ENCODE measurements at regions not wholly inside any gene's neighbourhood (a gene's known extent, or its start where the extent isn't known, plus 50 kb on each side); places are given as distances from the start of the nearest gene placed in this dataset.

DNA sequence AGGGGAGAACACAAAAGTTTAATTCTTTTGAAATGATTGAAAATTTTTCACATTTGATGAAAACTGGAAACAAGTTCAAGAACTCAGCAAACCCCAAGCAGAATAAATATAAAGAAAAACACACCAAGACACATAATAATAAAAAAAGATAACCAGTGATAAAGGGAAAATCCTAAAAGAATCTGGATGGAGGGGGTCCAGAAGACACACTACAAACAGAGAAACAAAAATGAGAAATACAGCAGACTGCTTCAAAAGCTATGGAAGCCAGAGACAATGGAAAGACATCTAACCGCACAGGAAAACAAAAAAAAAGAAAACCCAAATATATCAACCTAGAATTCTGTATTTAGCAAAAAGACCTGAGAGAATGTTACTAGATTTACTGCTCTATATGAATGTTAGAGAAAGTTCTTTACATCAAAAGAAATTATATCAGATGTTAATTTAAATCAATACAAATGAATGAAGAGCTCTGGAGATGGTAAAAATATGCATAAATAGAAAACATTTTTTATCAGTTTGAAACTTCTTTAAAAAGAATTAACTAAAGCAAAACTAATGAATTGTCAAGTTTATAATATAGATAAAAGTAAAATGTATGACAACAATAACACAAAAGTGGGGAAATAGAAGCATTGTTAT is 310.7 kb upstream of the PREP start:
- peaks cover 8% of the 10 kb centered on the region for H3K36me3 Mint-ChIP-seq

DNA sequence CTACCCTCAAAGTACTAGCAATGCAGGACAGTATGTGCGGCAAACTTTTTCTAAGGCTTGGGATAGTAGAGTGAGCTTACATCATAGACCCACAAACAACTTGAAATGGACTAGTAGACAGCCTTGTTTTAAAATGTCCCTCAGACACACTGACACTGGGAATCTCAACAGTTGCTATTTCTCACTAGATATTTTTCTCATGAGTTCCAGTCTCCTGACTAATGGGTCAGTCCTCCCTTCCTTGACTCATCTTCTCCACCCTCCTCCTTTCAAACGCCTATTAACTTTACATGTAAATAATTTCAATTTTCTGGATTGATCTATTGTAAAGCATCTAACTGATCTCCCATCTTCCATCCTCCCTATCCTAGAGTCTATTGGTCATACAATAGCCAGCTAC is 308.3 kb upstream of the PREP start:
- ChIA-PET CTCF (no interaction called here), POLR2A (no interaction called here)
- DNase-seq (no peak), ATAC-seq (replicated peaks in 1 of 4) (no peak)
- H3K4me3 ChIP-seq (ENCODE audit: control insufficient read depth in 1 of 2, extremely low read depth in 1 of 2, low read length in 1 of 2), result no peak overlapping the region
- H3K27ac ChIP-seq (ENCODE audit: low read length), result no peak overlapping the region
- H3K27me3 ChIP-seq (replicated peaks in 1 of 2; ENCODE audit: control insufficient read depth in 2 of 2, extremely low read depth in 1 of 2, insufficient read depth in 2 of 2, low read length in 1 of 2), result no peaks in the 10 kb centered on the region
- Mint-ChIP-seq H3K4me3 (no peak overlapping the region), H3K36me3 (peaks cover 8% of the 10 kb centered on the region), H3K9me3 (peaks cover 13 to 30% (median 18%) of the 10 kb centered on the region in 3 donors), H3K27me3 (peaks cover 3 to 7% of the 10 kb centered on the region in 2 donors), H3K27ac (no peak overlapping the region), H3K4me1 (no peaks in the 10 kb centered on the region)
- H3K9me3 ChIP-seq, result peaks cover 6% of the 10 kb centered on the region
- H3K4me1 ChIP-seq (ENCODE audit: control insufficient read depth in 1 of 2, extremely low read depth in 1 of 2, insufficient read depth in 2 of 2, low read length in 2 of 2), result no peaks in the 10 kb centered on the region
- WGBS (ENCODE audit: insufficient coverage), result no CpG with 5 or more reads among the region's 2 CpGs
- H3K36me3 ChIP-seq (ENCODE audit: control insufficient read depth in 2 of 2, extremely low read depth in 1 of 2, insufficient read depth in 1 of 2, low read length in 1 of 2), result no peaks in the 10 kb centered on the region

More for the DNA sequence above, 310.7 kb upstream of the PREP start:
- POLR2A ChIA-PET, result no interaction called here
- WGBS (ENCODE audit: insufficient coverage), result no CpG with 5 or more reads among the region's 1 CpG
- no peak overlapping the region for H3K27ac Mint-ChIP-seq
- H3K27me3 ChIP-seq (replicated peaks in 1 of 2; ENCODE audit: control insufficient read depth in 2 of 2, extremely low read depth in 1 of 2, insufficient read depth in 2 of 2, low read length in 1 of 2), result no peaks in the 10 kb centered on the region
- no peak overlapping the region for H3K4me3 ChIP-seq (ENCODE audit: control insufficient read depth in 1 of 2, extremely low read depth in 1 of 2, low read length in 1 of 2)
- H3K27ac ChIP-seq (ENCODE audit: low read length), result no peak overlapping the region
- ATAC-seq (replicated peaks in 1 of 4) (no peak), DNase-seq (no peak)
- peaks cover 6% of the 10 kb centered on the region for H3K9me3 ChIP-seq
- H3K36me3 ChIP-seq (ENCODE audit: control insufficient read depth in 2 of 2, extremely low read depth in 1 of 2, insufficient read depth in 1 of 2, low read length in 1 of 2), result no peaks in the 10 kb centered on the region
- CTCF ChIA-PET, result interaction anchor here (0.6 to 1.2 kb wide), 2 partner anchors 40 to 95 kb away, joined by 3 to 5 read pairs; no protein-coding TSS in a partner anchor
- H3K9me3 Mint-ChIP-seq, result peaks cover 13 to 30% (median 18%) of the 10 kb centered on the region in 3 donors
- H3K4me1 Mint-ChIP-seq, result no peaks in the 10 kb centered on the region
- H3K27me3 Mint-ChIP-seq, result peaks cover 3 to 7% of the 10 kb centered on the region in 2 donors
- no peaks in the 10 kb centered on the region for H3K4me1 ChIP-seq (ENCODE audit: control insufficient read depth in 1 of 2, extremely low read depth in 1 of 2, insufficient read depth in 2 of 2, low read length in 2 of 2)
- H3K4me3 Mint-ChIP-seq, result no peak overlapping the region

DNA sequence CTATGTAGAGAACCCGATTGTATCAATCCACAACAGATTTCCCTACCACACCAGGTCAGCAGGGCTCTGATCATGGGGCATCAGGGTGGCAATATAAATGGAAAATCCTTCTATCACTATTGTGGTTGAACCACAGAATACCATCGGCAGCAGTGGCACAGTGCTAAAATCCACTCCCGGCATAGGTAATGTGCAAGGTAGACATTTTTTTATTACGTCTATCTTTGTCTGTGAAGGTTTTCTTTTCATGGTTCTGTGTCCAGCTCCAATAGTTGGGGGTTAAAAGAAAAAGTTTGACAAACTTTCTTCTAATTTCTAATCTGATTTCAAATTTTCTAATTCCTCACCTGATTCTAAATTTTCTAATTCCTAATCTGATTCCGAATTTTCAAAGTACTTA is 302.7 kb upstream of the PREP start:
- no peak overlapping the region for H3K4me3 Mint-ChIP-seq
- ChIA-PET POLR2A (no interaction called here), CTCF (no interaction called here)
- no peak for DNase-seq
- Histone ChIP-seq H3K27me3 (replicated peaks in 1 of 2; ENCODE audit: control insufficient read depth in 2 of 2, extremely low read depth in 1 of 2, insufficient read depth in 2 of 2, low read length in 1 of 2) (no peaks in the 10 kb centered on the region), H3K36me3 (ENCODE audit: control insufficient read depth in 2 of 2, extremely low read depth in 1 of 2, insufficient read depth in 1 of 2, low read length in 1 of 2) (no peaks in the 10 kb centered on the region), H3K4me3 (ENCODE audit: control insufficient read depth in 1 of 2, extremely low read depth in 1 of 2, low read length in 1 of 2) (no peak overlapping the region), H3K9me3 (no peaks in the 10 kb centered on the region), H3K4me1 (ENCODE audit: control insufficient read depth in 1 of 2, extremely low read depth in 1 of 2, insufficient read depth in 2 of 2, low read length in 2 of 2) (no peaks in the 10 kb centered on the region), H3K27ac (ENCODE audit: low read length) (no peak overlapping the region)
- H3K36me3 Mint-ChIP-seq, result no peaks in the 10 kb centered on the region
- no peaks in the 10 kb centered on the region for H3K4me1 Mint-ChIP-seq
- no peak for ATAC-seq (replicated peaks in 1 of 4)
- peaks cover 2 to 8% of the 10 kb centered on the region in 2 donors for H3K27me3 Mint-ChIP-seq
- 90% methylated on average over 1 of the region's 5 CpGs for WGBS (ENCODE audit: insufficient coverage)
- peaks cover 0 to 3% (median 0%) of the 10 kb centered on the region in 3 donors for H3K9me3 Mint-ChIP-seq
- no peak overlapping the region for H3K27ac Mint-ChIP-seq

DNA sequence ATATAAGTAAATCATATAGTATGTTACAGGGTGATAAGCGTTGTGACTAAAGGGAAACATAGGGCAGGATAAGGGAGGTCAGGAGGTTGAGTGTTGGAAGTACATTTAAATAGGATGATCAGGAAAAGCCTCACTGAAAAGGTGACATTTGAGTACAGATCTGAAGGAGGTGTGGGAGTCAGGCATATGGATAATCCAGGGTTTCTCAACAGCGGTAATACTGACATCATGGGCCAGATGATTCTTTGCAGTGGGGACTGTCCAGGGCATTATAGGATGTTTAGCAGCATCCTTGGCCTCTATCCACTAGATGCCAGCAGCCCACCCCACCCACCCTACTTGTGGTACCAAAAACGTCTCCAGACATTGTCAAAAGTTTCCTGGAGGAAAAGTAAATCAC is 292.6 kb upstream of the PREP start:
- H3K4me1 ChIP-seq (ENCODE audit: control insufficient read depth in 1 of 2, extremely low read depth in 1 of 2, insufficient read depth in 2 of 2, low read length in 2 of 2), result no peaks in the 10 kb centered on the region
- Mint-ChIP-seq H3K4me1 (no peaks in the 10 kb centered on the region), H3K27me3 (peaks cover 3 to 4% of the 10 kb centered on the region in 2 donors), H3K4me3 (no peak overlapping the region), H3K27ac (no peak overlapping the region), H3K9me3 (no peaks in the 10 kb centered on the region), H3K36me3 (no peaks in the 10 kb centered on the region)
- H3K27ac ChIP-seq (ENCODE audit: low read length), result no peak overlapping the region
- no peak overlapping the region for H3K4me3 ChIP-seq (ENCODE audit: control insufficient read depth in 1 of 2, extremely low read depth in 1 of 2, low read length in 1 of 2)
- H3K27me3 ChIP-seq (replicated peaks in 1 of 2; ENCODE audit: control insufficient read depth in 2 of 2, extremely low read depth in 1 of 2, insufficient read depth in 2 of 2, low read length in 1 of 2), result no peaks in the 10 kb centered on the region
- no peaks in the 10 kb centered on the region for H3K9me3 ChIP-seq
- ChIA-PET CTCF (no interaction called here), POLR2A (no interaction called here)
- DNase-seq (no peak), ATAC-seq (replicated peaks in 1 of 4) (no peak)
- WGBS (ENCODE audit: insufficient coverage), result 100% methylated on average over 1 of the region's 3 CpGs
- no peaks in the 10 kb centered on the region for H3K36me3 ChIP-seq (ENCODE audit: control insufficient read depth in 2 of 2, extremely low read depth in 1 of 2, insufficient read depth in 1 of 2, low read length in 1 of 2)

DNA sequence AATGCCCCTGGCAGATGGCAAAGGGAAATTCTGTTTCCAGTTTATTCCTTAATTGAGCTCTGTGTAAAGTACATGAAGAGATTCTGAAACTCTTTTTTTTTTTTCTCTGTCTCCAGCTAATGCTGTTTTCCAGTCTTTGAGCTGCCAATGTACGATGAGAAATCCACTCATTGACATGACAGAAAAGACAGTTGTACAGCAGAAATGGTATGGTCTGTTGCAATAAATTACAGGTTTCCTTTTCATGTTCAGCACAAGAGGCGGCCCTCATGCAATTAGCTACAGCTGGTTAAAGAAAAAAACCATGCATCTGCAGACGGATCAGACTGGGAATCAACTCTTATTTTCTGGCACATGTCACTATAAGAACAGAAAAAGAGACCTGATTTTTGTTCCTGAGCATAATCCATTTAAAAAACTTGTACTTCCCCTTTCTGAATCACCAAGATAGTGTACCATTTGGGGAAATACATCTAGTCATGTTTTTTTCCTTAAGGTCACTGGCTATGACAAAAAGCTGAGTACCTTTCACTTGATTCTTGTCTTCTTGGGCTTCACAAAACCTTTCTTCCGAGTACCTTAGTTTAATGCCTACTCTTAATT is 289.8 kb upstream of the PREP start:
- Histone ChIP-seq H3K36me3 (ENCODE audit: control insufficient read depth in 2 of 2, extremely low read depth in 1 of 2, insufficient read depth in 1 of 2, low read length in 1 of 2) (no peaks in the 10 kb centered on the region), H3K4me3 (ENCODE audit: control insufficient read depth in 1 of 2, extremely low read depth in 1 of 2, low read length in 1 of 2) (no peak overlapping the region), H3K4me1 (ENCODE audit: control insufficient read depth in 1 of 2, extremely low read depth in 1 of 2, insufficient read depth in 2 of 2, low read length in 2 of 2) (no peaks in the 10 kb centered on the region), H3K9me3 (no peaks in the 10 kb centered on the region), H3K27me3 (replicated peaks in 1 of 2; ENCODE audit: control insufficient read depth in 2 of 2, extremely low read depth in 1 of 2, insufficient read depth in 2 of 2, low read length in 1 of 2) (no peaks in the 10 kb centered on the region), H3K27ac (ENCODE audit: low read length) (no peak overlapping the region)
- no peak for ATAC-seq (replicated peaks in 1 of 4)
- ChIA-PET POLR2A (interaction anchor here in 1 of 2 donors (0.7 kb wide), 1 partner anchor 460 kb away, joined by 3 read pairs; no protein-coding TSS in a partner anchor), CTCF (no interaction called here)
- 100% methylated on average over 1 of the region's 4 CpGs for WGBS (ENCODE audit: insufficient coverage)
- H3K4me3 Mint-ChIP-seq, result no peak overlapping the region
- H3K4me1 Mint-ChIP-seq, result no peaks in the 10 kb centered on the region
- H3K36me3 Mint-ChIP-seq, result no peaks in the 10 kb centered on the region
- H3K27ac Mint-ChIP-seq, result no peak overlapping the region
- DNase-seq, result no peak
- H3K9me3 Mint-ChIP-seq, result peaks cover 0 to 9% (median 4%) of the 10 kb centered on the region in 3 donors
- H3K27me3 Mint-ChIP-seq, result peaks cover 4 to 7% of the 10 kb centered on the region in 2 donors

DNA sequence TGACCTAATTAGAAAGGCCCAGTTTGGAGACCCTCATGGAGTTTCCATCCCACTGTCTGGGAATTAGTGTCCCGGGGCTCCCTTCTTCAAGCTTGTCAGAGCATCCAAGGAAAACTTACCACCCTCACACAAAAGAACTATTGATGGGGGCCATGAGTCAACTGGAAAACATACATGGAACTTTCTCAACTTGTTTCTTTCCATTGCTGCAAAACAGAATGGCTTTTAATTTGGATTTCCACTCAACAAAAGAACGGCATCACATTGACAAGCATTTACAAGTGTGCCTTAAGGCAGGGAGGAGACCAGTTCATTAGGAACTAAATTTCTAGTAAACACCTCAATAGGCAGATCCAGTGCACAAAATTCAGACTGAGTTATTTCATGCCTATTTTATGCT is 289.1 kb upstream of the PREP start:
- Histone ChIP-seq H3K27me3 (replicated peaks in 1 of 2; ENCODE audit: control insufficient read depth in 2 of 2, extremely low read depth in 1 of 2, insufficient read depth in 2 of 2, low read length in 1 of 2) (no peaks in the 10 kb centered on the region), H3K27ac (ENCODE audit: low read length) (no peak overlapping the region), H3K9me3 (no peaks in the 10 kb centered on the region), H3K36me3 (ENCODE audit: control insufficient read depth in 2 of 2, extremely low read depth in 1 of 2, insufficient read depth in 1 of 2, low read length in 1 of 2) (no peaks in the 10 kb centered on the region), H3K4me3 (ENCODE audit: control insufficient read depth in 1 of 2, extremely low read depth in 1 of 2, low read length in 1 of 2) (no peak overlapping the region), H3K4me1 (ENCODE audit: control insufficient read depth in 1 of 2, extremely low read depth in 1 of 2, insufficient read depth in 2 of 2, low read length in 2 of 2) (no peaks in the 10 kb centered on the region)
- WGBS (ENCODE audit: insufficient coverage), result 90% methylated on average over 2 of the region's 2 CpGs
- no peak for ATAC-seq (replicated peaks in 1 of 4)
- peaks cover 4 to 7% of the 10 kb centered on the region in 2 donors for H3K27me3 Mint-ChIP-seq
- no peak overlapping the region for H3K4me3 Mint-ChIP-seq
- peaks cover 0 to 17% (median 11%) of the 10 kb centered on the region in 3 donors for H3K9me3 Mint-ChIP-seq
- CTCF ChIA-PET, result no interaction called here
- POLR2A ChIA-PET, result no interaction called here
- no peaks in the 10 kb centered on the region for H3K4me1 Mint-ChIP-seq
- no peak overlapping the region for H3K27ac Mint-ChIP-seq
- no peak for DNase-seq
- no peaks in the 10 kb centered on the region for H3K36me3 Mint-ChIP-seq
